NCI-H146 treated with DMSO at 0.1 percent for 48 hours (cell line): ENCODE measurements at regions not wholly inside any gene's neighbourhood (a gene's known extent, or its start where the extent isn't known, plus 50 kb on each side); places are given as distances from the start of the nearest gene placed in this dataset.

Source experiments
- DNase-seq: peaks from one replicate; lab custom pipeline; 2025; ENCODE audit not compliant: unreplicated experiment; lab: John Stamatoyannopoulos, UW

DNA sequence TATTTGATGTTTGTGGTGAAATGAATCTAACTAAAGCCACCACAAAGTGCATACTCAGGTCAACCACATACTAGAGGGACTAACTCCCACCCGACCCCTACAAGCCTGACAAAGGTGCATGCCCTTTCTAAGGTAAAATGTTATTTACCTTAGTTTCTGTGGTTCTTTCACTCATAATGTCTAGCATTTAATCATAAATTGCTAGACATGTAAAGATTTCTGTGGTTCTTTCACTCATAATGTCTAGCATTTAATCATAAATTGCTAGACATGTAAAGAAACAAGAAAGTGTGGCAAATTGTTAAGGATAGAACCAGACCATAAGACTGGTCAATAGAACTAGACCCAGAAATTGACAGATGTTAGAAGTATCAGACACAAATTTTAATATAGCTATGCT lies 193.0 kb upstream of the PBX1 start:
- DNase-seq, result no peak

DNA sequence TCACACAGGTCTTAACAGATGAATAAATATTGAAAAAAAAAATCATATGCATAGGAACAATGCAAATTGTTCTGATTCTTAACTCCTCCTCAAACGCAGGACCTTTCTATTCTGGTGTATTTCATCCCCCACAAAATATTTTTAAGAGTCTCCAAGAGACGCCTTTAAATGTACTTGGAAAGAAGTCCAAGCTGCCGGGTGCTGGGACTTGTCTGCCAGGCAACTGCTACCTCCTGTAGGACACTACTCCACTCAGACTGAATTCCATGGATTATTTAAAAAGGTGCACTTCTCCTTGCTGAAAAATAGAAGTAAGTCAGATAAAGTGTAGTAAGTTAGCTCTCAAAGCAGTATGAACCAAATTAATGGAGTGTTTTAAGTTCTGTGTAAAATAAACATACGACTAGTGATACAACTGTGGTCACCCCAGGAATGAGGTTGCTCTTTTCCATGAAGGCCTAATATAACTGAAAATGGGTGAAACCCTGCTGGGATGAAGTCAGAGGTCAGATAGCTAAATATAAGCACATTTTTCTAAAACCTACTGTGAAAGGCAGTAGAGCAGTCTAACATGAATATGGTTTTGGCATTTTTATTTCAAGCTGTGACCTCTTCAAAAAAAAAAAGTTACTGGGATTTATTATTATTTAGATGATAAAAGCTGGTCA lies 189.2 kb upstream of the PBX1 start:
- no peak for DNase-seq

DNA sequence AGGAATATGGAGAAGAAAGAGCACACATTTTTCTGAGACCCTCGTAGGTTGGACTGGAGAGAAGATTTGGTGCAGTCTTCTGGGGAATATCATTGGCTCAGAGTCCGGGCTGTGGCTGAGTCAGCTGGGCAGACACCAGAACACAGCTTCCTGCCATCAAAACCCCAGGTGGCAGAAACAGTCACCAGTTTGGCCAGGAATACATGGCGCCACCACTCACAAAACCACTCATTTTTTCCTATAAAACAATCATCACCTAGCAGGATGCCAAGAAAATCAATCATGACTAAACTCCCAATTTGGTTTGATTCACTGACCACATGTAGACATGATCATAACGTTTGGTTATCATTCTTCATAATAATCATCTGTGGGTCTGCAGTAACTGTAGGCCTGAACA lies 178.1 kb upstream of the PBX1 start:
- peak; percentile 43 for DNase-seq

DNA sequence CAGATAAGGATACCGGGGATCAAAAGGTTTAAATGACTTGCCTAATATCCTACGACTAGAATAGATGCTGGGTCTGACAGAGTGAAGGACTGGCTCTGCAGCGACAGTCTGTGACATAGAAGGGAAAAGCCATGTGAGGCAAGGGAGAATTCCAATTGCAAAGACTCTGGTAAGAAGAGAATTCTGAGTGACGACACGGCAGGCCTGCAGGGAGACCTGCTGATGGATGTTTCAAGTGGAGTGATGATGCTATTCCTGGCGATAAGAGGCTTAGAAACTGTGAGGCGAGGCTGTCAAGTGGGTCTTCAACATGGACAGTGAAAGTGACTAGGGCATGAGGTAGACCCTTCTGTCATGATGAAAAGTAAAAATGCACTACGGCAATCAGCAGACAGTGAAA lies 176.6 kb upstream of the PBX1 start:
- no peak for DNase-seq

DNA sequence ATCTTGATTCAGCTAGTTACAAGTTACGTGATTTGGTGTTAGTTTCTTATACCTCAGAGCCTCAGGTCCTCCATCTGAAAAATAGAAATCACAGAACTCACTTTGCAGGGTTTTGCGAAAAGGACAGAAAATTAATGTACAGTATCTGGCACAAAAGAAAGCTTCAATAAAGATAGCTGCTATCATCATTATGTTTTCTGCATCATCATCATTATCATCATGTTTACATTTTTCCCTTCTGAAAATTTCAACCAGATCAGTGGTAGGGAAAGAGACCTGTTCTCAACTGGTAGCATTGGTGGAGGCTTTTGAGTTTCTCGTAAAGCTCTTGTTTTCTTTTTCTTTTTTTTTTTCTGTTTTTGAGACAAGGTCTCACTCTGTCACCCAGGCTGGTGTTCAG lies 174.7 kb upstream of the PBX1 start:
- DNase-seq, result no peak

DNA sequence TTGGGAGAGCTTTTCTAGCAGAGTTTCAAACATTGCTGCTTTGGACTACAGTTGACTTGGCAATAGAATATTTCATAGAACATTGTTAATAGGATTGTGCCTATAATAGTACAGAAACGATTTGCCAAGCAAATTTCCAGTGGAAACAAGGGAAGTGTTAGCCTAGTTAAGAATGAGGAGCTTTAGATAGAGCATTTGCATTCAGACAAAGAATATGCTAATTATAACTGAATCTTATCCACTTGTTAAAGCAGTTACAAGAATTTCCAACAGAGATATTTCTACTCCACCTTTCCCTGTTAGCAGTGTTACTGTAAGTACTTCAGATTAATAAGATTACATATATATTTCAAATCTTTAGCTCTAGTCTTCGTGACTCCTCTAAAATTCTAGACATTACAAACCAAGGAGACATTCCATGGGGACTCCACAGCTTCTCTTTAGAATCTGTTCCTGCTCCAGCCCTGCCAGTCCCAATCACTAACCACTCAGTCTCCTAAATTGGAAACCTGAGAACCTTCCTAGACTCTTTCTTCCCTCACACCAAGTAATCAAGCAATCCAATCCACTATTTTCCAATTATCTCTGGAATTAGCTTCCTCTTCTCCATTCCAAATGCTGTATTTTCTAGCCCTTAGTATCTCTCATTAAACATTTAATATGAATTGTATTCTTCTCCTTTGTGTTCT lies 141.8 kb upstream of the PBX1 start:
- no peak for DNase-seq

DNA sequence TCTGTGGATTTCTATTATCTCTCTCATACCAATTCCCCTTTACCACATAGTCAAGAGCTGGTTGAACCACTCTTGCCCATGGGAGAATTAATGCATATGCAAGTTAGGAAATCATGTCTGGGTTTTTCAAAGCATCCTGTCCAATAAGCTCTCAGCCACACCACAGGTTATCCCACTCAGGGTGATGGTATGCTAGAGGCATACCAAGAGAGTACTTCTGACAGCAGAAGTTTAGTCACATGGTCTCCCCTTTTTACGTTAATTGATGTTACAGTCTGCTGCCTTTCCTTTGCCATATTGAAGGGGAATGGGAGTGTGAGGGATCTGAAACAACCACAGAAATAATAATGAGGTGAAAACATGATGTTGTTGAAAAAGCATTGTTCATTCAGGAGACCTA lies 135.8 kb upstream of the PBX1 start:
- DNase-seq, result no peak

DNA sequence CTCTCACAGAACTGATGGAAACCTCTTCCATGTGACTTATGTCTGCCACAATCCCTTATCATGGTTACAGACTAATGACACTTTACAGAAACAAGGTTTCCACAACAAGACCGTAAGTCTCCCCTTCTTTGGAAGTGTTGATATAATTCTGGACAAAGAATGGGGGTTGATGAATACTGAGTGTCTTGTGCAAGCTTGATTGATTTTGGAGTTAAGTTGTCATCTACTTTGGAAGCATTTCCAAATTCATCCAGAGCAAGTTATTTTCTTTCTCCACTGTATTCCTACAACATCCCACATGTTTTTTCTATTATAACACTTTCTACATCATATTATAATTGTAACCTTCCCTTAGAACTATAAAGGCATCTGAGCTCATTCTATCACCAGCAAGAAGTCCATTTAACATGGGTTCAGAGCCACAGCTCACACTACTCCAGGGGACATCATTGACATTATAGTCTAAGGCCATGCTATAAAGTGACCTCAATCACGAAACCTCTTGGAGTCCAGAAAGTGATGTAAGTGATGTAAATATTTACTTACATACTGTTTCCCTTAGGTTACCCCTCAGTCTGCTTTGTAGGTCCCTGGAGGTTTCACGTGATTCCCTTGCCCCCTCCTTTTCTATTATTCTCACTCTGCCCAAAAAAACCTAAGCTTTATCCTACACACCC lies 125.7 kb upstream of the PBX1 start:
- DNase-seq, result no peak

DNA sequence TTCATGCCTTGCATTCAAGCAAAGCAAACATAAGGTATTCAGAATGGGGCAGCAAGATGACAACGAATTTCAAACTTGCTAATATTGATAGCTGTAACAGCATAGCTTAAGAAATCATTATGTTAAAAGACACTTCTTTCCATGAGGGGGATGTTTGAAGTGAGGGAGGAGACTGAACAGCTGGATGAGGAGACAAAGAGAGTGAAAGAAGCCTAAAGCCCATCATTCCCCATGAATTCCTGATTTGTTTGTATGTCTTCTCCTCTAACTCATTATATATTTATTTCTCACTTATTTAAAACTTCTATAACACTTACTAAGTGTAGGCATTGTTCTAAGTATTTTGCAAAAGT lies 125.2 kb upstream of the PBX1 start:
- DNase-seq, result no peak

DNA sequence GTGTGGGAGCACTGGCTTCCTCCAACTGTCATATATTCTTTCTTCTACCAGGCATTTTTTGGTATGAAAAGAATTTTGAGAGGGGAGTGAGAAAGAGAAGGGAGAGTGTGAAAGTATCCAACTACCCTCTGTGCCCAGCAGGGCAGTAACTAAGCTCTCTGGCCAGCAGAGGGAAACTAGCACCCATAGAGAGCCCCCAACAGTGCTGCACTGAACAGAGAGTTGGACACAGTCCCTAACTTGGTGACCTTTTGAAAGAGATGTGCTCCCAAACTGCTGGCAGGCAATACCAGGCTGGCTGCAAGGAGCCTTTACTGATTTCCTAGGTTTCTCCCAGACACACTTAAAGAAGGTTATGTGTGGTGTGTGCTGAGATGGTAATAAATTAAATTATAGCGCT lies 118.8 kb upstream of the PBX1 start:
- DNase-seq, result no peak

DNA sequence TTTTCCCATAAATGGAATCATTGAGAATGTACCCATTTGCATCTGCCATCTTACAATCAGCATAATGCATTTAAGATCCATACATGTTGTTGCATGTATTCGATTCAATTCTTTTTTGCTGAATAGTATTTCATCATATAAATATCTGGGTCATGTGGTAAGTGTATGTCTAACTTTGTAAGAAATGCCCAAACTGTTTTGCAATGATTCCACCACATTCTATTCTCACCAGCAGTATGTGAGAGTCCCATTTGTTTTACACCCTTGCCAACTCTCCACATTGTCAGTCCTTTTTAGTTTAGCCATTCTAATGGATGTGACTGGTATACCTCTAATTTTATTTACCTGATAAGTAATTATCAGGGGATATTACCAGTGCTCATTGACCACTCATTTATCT lies 115.8 kb upstream of the PBX1 start:
- no peak for DNase-seq

DNA sequence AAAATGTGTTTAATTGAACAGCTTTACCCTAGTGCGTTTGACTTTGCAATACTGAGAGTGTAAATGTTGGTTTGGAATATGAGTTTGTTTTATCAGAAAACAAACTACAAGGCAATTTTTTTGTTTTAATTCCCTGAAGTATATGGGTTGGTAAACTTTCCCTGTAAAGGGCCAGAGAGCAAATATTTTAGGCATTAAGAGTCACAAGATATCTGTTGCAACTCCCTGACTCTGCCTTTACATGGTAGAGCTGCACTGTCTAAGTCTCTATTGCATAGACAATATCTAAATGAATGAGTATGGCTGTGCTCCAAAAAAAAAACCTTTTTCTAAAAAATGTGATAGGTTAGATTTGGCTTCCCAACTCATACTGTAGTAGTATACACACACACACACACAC lies 115.1 kb upstream of the PBX1 start:
- DNase-seq, result no peak

DNA sequence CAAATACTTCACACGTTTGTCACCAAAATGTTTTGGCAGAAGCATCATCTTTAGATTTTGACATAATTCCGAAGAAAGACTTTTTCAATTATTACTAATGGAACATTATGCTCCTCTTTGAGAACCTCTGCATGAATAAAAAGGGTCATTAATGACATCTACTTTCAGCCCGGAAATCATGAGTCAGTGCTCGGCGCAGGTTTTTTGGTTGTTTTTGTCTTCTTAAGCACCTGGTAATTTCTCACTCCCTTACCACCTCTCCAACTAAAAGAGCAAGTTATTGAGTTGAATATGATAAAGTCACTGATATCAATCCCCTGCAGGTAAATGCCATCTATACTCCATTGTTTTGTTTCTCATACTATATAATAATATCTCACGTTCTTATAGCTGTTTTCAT lies 113.0 kb upstream of the PBX1 start:
- no peak for DNase-seq

DNA sequence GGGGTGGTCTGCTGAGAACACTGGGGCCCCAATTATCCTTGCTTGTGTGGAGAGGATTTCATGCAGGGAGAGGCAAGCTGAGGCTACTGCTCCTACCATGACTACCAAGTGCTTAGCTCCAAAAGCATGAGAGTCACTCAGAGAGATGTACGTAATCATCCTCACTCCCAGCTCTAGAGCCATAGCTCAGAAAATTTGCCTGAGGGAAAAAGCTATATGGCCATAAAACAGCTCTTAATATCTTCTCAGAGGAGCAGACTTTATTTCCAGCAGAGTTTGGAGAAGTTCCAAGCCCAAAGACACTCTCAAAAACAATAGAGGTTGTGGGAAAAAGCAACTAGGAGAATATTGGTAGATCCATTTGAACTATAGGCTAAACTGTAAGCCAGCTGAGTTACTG lies 106.4 kb upstream of the PBX1 start:
- no peak for DNase-seq

DNA sequence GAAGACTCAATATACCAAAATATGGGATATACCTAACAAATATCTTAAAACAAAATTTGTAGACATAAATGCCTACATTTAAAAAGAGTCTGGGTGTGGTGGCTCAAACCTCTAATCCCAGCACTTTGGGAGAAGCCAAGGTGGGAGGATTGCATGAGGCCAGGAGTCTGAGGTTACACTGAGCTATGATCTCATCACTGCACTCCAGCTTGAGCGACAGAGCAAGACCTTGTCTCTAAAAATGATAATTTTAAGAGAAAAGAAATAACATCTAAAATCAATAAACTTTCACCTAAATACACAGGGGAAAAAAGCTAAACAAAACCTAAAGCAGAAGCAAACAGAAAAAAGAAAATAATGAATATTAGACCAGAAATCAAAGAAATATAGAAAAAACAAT lies 102.7 kb upstream of the PBX1 start:
- DNase-seq, result no peak

DNA sequence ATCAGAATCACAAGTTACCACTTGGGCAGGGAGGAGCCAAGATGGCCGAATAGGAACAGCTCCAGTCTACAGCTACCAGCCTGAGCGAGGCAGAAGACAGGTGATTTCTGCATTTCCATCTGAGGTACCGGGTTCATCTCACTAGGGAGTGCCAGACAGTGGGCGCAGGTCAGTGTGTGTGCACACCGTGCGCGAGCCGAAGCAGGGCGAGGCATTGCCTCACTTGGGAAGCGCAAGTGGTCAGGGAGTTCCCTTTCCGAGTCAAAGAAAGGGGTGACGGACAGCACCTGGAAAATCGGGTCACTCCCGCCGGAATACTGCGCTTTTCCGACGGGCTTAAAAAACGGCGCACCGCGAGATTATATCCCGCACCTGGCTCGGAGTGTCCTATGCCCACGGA lies 99.8 kb upstream of the PBX1 start:
- DNase-seq, result peak; percentile 18

DNA sequence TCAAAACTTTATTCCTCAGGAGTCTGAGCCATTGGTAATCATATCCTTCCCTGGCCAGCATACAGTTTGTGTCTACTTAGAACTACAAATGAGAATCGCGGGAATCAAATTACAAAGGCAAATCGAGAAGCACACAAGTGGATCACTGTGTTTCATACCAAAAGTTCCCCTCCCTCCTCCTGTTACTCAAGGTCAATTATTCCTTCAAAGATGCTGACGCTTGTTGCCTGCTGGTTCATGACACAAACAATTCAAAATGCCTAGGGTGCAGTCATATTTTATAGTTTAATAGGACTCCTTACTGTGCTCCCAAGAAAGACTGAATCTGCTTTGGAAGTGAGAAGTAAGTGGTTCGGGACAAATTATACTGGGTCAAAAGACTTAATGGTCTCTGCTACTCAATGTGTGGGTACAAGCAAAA lies 93.0 kb upstream of the PBX1 start:
- no peak for DNase-seq

DNA sequence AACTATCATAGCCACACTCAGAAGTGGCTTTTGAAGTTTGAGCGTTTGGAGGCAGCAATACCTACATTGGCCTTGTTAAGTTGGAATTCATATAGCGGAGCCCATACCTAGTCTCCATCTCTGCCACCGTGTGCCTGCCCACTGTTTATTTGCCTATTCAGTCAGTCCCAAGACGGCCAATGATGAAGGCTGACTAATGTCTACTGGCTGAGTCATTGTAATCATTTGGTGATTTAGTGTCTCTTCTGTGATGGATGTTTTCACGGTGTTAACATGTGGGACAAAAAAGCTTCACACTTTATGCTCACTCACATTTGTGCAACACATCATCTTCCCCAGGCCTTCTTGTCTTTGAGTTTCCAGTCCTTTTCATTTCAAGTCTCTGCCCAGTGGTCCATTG lies 92.6 kb upstream of the PBX1 start:
- DNase-seq, result no peak

DNA sequence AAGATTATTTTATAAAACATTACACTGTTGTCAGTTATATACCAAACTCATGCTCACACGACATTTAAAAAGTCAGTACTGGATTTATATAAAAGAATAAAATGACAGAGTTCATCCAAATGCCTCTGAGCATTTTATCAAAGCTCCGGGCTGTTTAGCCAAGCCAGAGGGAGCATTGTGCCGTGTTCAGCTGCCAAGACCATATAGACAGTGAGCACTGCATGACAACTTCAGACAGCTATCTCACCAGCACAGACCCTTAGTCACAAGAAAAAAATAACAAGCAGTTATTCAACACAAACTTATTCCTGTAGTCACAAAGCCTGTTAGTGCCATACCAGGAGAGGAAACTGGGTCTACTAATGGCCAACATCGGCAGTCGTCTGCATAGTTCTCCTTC lies 88.0 kb upstream of the PBX1 start:
- DNase-seq, result no peak

DNA sequence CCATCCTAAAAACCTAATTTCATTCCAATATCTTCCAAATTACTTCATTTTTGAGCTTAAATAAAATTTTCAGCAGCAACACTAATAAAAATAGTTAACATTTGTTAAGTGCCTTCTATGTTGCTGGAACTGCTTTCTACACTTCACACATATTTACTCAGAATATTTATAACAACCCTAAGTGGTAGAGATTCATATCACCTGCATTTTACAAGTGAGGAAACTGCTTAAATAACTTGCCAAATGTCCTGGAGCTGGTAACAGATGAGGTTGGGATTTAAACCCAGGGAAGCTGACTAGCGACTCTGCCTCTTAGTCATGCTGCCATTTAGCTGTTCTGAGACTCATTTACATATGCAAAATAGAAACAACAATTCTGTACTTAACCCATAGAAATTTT lies 86.1 kb upstream of the PBX1 start:
- no peak for DNase-seq

DNA sequence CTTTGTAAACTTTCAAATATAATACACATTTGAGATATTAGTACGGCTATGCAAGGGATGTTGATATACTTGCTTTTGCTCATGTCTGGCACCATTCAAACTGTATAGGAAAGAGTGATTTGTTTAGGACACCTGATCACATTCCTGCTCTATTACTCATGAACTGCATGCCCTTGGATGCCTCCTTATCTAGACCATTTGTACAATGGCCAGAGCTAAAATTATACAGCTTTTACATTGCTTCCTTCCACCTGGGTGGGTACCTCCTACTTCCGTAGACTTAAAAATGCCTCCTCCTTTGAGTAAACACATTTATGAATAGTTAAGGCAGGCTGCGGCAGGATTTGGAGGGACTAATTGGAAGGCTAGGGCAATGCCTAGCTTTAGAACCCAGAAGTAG lies 85.4 kb upstream of the PBX1 start:
- DNase-seq, result no peak

DNA sequence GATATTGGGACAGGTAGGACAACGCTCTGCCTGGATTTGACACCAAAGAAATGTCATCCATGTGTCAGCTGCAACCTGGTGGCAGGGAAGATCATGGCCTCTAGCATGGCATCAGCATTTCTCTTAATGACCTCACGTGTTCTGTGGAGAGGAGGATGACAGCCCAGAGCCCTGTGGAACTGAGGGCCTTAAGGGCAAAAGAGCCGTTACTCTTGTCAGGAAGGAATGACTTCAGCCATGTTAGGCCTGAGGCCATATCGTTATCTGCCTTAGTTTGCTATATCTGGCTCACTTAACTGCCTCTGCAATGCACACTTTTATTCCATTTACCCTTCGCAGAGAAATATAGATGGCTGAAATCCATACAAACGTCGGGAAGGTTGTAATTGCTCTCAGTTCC lies 83.2 kb upstream of the PBX1 start:
- no peak for DNase-seq

DNA sequence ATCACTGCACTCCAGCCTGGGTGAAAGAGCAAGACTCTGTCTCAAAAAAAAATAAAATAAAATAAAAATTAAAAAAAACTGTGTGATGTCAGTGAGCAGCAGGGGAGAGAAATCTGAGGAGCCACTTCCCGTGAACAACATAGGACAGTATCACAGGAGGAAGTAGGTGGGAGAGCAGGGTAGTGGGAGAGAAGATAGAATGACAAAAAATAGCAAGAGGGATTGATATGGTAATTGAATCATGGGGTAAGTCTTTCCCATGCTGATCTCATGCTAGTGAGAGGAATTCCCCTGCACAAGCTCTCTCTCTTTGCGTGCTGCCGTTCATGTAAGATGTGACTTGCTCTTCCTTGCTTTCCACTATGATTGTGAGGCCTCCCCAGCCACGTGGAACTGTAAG lies 81.6 kb upstream of the PBX1 start:
- DNase-seq, result no peak
